GM12872 (cell line): ENCODE measurements at regions not wholly inside any gene's neighbourhood (a gene's known extent, or its start where the extent isn't known, plus 50 kb on each side); places are given as distances from the start of the nearest gene placed in this dataset.

ENCODE experiments used
- TF ChIP-seq, protein P1 (sequence below): IDR thresholded peaks from 3 replicates; pipeline ENCODE4 v1.5.1; 2011; ENCODE audit warnings: low read depth, mild to moderate bottlenecking, low read length, moderate library complexity; ENCODE audit not compliant: insufficient read depth

DNA sequence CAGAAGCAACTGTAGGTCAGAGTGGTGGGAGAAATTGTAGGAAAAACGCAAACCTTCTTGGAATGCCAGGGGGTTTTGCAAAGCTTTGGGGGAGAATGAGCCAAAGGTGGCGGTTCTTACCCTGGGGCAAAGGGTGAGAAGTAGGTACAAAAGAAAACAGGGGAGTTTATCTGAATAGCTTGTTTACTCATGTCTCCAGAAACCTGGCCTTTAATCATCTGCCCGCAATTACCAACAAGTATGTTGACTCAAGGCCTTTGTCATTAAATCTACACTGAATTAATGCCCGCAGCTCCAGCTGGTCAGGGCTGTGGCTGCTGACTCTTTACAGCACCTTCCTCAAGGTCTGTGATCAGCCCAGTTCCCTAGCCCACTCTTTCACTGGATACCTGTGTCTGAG, 320.1 kb downstream of the CBLN1 start:
- TF ChIP-seq, protein P1, sequence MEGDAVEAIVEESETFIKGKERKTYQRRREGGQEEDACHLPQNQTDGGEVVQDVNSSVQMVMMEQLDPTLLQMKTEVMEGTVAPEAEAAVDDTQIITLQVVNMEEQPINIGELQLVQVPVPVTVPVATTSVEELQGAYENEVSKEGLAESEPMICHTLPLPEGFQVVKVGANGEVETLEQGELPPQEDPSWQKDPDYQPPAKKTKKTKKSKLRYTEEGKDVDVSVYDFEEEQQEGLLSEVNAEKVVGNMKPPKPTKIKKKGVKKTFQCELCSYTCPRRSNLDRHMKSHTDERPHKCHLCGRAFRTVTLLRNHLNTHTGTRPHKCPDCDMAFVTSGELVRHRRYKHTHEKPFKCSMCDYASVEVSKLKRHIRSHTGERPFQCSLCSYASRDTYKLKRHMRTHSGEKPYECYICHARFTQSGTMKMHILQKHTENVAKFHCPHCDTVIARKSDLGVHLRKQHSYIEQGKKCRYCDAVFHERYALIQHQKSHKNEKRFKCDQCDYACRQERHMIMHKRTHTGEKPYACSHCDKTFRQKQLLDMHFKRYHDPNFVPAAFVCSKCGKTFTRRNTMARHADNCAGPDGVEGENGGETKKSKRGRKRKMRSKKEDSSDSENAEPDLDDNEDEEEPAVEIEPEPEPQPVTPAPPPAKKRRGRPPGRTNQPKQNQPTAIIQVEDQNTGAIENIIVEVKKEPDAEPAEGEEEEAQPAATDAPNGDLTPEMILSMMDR: no peak

DNA sequence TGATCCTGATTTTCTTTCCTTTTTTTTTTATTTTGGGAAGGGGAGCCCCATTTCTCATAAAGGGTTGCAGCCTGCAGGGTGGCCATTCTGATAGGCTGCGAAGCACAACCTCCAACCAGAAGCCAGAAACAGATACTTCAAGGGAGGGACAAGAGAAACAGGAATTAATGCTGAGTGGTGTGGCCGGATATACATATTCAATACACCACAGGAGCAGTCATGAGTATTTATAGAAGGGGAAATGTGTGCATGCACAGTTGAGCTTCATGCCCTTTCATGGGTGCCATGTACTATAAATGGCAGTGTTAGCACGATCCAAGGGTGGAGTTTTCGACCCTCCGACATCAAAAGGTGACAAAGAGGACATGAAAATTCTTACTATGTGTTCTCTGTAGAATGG, 320.8 kb downstream of the CBLN1 start:
- TF ChIP-seq, protein P1: no peak

DNA sequence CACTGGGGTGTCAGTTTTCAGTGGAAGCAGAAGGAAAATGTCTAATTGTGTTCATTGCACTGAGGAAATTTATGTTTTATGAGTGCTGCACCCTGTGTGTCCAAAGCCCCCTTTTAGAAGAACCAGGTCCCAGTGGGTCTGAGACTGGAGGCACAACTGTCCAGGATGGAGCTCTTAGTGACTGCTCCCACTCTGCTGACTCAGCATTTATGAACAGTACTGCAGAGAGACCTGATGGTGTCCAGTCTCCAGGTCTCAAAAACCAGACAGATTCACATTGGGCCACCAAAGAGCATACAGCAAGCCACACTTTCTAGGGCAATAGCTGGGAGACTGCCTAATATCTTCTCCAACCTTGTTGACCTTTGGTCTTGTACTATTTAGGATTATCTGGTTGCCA, 321.9 kb downstream of the CBLN1 start:
- TF ChIP-seq, protein P1: no peak

DNA sequence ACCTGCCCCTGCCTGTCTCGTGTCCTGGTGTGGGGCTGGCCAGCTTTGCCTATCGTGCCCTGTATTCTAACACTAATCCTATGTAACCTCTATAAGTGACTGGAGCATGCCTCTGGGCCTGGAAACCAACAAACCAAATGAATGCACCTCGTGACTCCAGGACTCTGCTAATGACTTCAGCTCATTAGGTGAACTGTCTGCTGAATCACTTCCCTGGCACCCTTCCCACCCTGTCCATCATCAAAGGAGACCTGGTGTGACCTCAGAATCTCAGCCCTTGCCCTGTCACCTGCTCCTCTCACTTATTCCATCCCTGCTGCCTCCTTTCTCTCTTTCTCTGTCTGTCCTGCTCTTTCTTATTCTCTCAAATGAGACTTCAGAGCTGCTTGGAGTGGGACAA, 322.4 kb downstream of the CBLN1 start:
- TF ChIP-seq, protein P1: no peak

DNA sequence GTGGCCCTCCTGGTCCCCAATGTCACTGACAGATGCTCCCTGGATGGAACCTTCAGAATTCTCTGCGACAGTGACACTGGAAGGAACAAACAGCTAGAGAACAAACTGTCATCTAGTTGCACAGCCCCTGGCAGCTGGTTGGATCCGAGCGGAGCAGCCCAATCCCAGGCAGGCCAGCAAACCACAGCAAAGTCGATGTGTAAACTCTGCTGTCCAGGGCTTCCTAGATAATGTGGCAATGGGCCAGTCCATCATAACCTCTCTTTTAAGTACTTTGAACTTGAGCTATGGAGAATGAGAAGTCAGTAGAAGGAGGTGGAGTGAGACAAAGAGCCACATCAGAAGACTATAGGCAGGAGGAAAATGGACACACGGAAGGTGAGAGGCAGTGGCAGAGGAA, 323.0 kb downstream of the CBLN1 start:
- TF ChIP-seq, protein P1: no peak

DNA sequence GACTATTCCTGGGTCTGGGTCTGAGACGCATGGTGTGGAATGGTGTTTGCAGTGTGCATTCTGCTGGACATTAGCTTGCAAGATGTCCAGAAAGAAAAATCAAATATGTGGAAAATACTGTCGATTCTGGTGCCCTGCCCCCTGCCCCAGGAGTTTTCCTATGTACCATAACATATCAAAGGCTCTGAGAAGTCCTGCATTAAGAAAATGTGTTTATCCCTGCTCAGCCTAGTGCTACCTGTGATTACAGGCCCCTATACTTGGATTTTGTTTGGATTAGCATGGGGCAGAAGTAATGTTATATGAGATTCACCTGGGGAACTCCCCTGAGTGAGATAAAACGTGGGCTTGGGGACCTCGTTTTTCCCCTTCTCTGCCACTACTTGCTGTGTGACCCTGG, 325.0 kb downstream of the CBLN1 start:
- TF ChIP-seq, protein P1: no peak

DNA sequence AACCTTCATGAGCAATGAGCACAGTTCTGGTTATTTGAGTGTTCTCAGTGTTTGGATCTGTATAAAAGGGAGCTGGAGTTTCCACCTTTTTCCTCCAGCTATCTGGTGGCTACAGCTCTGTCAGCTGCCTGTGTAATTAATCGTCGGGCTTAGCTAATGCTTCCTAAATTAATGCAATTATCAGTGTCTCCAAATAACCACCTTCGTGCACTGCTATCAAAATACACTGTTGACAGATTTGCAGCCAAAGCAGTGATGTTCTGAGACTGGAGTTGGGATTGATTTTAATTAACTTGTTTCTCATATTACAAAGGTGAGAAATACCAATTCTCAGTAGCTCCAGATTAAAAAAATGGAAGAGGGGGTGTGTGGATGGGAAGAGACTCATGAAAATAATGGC, 325.8 kb downstream of the CBLN1 start:
- TF ChIP-seq, protein P1: no peak

DNA sequence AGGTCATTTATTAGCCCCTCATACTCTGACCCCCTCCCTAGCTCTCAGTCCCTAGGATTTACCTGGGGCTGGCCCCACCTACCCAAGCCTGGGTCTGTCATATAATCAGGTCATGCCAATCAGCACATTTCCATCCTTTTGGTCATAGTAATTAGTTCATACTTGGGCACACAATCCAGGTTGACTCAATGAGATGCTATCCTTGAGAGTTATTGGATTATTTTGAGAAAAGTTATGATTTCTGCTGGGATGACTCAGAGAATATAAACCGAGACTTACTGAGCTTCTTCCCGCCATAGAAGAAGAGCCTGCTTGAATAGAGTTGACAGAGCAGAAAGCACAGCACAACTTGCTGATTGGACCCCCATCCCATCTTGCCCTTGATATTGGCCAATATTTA, 331.5 kb downstream of the CBLN1 start:
- TF ChIP-seq, protein P1: no peak
